ENCODE measurements at regions not wholly inside any gene's neighbourhood (a gene's known extent, or its start where the extent isn't known, plus 50 kb on each side); places are given as distances from the start of the nearest gene placed in this dataset.

DNA sequence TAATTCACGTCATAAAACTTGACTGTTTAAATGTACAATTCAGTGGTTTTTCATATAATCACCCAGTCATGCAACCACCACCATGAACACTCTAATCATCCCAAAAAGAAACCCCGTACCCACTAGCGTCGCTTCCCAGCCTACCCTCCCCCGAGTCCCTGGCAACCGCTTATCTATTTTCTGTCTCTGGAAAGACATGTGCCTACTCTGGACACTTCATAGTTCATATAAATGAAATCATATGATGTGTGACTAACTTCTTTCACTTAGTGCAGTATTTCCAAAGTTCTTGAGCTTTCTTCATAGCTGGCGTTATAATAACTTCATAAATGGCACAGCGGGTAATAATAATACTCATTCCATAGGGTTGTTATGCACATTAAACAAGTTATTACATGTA is 215.2 kb downstream of the MYLK4 start:
- DNase-seq (ENCODE audit: low read depth in 2 of 2), result no peak

DNA sequence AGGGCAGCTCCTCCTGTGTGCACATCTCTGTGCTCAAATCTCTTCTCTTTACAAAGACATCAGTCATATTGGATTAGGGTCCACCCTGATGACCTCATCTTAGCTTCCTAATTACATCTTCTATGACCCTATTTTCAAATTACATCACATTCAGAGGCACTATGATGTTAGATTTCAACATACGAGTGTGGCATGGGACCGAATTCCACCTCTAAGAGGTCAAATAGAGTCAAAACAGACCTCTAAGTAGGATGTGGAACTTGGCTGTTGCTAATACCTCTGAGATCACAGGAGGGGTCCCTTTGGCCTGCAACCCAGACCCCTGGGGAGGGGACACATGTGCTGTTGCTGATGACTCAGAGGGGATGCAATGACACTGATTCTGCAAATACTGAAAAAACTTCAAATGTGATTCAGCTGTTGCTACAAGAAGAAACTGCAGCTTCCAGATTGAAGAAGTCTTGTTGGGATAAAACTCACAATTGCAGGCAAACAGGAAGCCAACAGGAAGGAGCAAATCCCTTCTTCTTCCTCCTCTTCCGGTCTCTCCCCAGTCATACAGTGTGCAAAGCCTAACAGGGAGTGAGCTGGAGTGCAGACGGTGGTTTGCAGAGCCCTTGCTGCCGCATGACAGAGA is 216.2 kb downstream of the MYLK4 start:
- DNase-seq (ENCODE audit: low read depth in 2 of 2), result no peak

DNA sequence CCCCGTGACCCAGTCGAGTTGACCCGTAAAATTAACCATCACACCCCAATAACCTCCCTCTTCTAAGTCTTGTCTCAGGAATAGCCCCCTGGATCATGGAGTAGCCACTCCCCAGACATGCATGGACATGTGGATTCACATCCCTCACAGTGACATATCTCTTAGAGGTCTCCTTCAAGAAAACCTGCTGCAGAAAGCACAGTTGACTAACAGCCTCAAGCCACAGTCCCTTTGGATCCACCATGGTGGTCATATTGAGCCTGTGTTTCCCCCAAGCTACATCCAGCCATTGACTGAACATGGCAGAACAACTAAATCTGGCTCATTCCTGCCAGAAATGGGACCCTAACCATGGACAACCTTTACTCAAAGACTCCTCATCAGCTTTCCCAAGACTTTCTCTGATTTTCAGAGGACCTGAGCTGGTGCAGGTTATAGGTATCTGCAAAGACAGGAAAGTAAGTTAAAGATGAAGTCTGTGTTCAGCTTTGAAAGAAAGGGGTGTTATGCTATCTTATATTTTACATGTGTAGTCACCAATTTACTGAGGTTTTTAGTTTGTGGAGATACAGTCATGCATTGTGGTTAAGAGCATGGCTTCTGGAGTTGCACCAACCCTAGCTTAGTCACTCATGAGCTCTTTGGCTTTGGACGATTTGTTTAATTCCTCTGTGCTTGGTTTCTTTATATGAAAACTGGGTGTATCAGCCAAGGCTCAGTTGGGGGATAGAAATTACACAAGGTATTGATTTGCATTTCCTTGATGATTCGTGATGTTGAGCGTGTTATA is 219.1 kb downstream of the MYLK4 start:
- no peak for DNase-seq (ENCODE audit: low read depth in 2 of 2)

DNA sequence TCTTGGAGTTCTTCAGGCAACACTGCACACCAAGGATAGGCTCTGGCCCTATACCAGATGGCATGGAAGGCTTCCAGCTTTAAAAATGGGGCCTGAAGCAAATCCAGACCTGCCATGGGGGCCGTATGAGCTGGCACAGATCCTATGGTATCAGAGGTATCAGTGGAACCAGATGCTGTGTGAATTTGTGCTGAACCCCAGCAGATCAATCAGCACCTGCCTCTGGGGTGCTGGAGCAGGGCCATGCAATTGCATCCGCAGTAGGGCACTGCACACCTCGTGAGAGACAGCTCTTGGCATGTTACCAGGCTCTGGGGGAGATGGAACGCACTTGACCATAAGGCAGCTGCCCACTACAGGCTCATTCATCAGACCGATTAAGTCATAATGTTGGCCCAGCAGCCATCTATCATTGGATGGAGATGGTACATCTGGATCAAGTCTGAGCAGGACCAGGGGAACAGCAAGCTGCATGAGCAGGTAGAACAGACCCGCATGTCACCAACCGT is 221.5 kb downstream of the MYLK4 start:
- DNase-seq (ENCODE audit: low read depth in 2 of 2), result no peak

DNA sequence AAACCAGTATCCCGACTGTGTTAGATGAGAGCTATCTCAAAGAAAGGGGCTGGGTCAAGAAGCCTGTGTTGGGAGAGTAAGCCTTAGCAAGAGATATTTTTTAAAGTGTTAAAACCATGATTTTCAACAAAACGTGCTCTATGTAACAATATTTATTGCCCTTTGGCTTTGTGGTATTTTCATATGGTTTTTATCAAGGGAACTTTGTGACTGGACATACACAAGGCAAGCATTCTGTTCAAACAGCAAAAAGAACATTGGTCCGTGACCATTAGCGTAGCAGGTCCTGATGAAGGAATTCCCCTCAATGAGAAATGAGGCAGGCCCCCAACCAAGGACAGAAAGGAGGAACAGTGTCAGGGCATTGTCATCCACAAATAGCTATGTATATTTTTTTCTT is 222.6 kb downstream of the MYLK4 start:
- no peak for DNase-seq (ENCODE audit: low read depth in 2 of 2)

DNA sequence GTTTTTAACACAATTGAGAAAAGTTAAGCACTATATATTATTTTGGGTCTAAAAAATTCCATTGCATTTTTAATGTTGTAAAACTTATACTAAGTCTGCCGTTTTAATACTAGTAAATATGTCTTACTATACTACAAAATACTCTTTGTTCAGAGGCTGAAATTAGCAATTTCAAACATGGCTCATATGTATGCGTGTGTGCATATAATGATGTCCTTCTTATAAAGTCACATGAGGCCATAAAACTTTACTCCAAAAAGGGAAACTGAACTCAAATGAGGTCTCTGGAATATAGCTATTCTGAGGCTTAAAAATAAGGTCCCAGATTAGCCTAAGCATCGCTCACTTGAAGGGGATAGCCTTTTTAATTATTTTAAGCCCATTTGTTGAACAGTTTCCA is 224.0 kb downstream of the MYLK4 start:
- no peak for DNase-seq (ENCODE audit: low read depth in 2 of 2)

DNA sequence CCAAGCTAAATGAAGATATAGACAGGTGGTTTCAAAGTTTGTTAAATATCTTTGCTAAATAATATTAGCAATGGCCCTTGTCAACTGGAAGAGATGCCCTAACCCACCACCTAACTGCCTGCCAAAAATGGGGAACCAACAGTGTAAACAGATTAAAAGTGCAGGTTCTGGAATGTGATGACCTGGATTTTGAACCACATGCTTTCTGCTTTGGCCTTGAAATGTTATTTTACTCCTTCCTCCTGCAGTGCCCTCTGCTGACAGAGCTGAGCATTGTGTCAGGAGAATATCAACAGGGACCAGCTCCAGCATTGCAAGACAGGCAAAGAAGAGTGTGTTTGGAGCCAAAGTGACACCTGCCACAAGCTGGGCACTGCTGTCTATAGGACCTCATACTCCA is 226.6 kb downstream of the MYLK4 start:
- no peak for DNase-seq (ENCODE audit: low read depth in 2 of 2)

DNA sequence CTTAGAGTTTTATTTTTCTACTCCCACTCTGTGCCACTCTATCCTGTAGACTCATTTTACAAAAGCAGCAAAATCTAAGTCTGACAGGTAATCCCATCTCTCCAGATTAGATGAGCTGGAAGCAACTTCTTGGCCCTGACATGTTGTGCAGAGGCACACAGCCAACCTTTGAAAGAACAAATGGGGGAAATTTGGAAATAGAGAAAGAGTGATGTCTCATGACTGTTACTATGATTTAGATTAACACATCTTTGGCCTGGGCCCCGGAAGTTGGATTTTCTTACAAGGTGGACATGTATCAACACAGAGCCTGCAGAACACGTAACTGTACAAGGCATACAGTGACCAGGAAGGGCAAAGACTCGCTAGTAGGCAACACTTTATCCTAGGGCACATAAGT is 227.7 kb downstream of the MYLK4 start:
- no peak for DNase-seq (ENCODE audit: low read depth in 2 of 2)

DNA sequence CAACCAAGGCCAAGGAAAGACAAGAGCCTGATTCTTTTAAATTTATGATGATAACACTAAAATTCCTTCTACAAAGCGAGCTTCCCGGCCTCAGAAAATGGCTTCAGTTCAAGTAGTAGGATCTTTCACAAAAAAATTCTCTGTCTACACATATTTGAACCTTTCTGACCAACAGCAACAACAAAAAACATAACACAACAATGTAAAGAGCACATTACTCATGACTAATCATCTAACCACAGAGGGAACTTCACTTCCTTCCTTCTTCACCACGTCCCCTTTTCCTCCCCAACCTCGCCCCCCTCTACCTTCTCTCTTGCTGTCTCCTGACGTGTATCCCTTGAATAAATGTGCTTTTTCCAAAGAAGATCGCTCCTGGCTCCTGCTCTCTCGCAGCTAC is 228.2 kb downstream of the MYLK4 start:
- no peak for DNase-seq (ENCODE audit: low read depth in 2 of 2)

DNA sequence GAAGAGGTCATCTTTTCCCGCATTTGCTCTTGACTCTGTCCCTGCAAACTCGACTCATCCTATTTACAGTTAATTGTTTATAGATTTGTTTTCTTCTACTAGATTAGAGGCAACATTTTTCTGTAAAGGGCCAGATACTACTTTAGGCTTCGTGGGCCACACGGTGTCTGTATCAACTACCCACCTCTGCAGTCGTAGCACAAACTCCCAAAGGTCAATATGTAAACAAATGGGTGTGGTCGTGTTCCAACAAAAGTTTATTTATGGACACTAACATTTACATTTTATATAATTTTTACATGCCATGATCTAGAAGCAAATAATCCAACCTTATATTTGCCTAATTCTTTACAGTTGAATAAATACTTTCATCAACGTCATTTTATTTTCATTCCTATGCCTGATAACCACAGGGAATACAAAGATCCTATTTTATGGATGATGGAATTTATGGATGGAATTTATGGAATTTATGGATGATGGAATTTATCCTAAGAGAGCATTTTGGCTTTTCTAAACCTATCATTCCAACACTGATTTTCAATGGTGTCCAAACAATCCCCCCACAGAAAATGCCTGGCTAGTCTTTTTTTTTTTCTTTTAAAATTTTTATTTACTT is 232.8 kb downstream of the MYLK4 start:
- no peak for DNase-seq (ENCODE audit: low read depth in 2 of 2)

DNA sequence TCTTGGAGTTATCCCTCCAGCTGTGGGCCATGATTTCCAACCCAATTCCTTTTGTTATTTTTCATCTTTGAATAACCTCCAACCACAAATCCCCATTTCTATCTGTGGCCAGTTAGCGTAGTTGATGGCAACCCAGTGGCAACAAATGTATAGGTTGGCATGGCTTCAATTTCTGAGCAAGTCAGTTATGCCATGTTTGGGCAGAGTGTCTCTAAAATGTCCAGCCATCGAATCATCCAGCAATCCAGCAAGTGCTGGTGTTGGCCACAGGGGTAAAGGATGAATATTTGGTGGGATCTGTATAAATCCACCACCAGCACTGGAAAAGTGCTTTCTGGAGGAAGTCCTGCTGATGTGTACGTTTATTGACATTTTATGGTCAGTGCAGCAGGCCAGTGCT is 233.3 kb downstream of the MYLK4 start:
- DNase-seq (ENCODE audit: low read depth in 2 of 2), result no peak

DNA sequence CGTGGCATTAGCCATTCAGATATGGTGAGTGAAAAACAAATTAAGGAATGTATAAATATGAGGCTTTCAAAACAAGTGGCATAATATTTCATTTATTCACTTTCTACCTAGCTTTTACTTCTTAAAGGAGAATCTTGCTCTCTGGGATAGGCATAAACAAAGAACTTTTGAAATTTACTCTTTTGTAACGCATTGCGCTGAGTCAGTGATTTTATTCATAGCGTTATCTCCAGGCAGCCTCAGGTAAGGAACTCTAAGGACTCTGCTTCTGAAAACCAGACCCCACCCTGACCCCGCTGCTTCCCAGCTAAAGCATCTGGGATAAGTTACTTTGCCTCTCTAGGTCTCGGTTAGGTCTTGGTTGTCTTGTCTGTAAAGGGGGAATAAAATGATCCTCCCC is 234.7 kb downstream of the MYLK4 start:
- DNase-seq (ENCODE audit: low read depth in 2 of 2), result no peak

DNA sequence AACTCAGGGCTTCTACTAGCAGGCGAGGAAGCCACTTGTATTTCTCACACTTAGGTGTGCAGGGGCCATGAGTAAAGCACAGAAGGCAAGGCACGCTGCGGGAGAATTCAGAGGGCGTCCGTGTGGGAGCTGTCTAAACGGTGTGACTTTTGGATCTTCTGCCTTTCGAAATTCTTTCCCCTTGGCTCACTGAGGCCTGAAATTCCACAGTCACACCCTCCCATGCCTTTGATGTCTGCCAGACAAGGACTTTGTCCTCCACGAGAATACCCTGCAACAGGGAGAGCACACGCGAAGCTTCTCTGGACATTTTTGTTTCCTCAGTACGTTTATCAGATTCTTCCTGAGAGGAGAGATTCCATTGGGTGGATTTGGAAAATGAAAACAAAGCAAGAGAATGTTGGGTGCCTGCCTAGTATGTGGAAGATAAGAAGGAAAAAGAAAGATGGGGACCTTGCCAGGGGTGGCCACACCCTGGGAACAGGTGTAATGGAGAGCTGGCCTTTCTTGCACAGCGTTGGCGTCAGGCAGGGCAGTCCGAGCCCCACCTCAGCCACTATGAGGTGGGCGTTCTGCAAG is 235.7 kb downstream of the MYLK4 start:
- no peak for DNase-seq (ENCODE audit: low read depth in 2 of 2)

DNA sequence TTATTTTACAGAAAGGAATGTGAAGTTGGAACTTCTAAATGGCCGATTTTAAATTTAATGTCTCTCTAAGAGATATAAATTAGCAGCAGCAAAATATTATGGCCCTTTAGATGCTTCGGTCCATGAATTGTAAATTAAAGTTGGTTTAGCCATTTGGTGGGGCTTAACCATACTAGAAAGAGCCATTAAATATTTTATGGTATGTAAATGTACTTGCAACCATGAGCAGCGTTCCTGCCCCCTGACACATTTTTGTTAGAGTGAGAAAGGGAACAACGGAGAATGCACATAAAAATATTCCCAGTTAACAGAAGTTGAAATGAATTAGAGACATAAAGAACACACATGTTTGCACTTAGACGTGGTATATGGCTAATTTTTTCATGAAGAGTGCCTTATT is 237.9 kb downstream of the MYLK4 start:
- no peak for DNase-seq (ENCODE audit: low read depth in 2 of 2)

DNA sequence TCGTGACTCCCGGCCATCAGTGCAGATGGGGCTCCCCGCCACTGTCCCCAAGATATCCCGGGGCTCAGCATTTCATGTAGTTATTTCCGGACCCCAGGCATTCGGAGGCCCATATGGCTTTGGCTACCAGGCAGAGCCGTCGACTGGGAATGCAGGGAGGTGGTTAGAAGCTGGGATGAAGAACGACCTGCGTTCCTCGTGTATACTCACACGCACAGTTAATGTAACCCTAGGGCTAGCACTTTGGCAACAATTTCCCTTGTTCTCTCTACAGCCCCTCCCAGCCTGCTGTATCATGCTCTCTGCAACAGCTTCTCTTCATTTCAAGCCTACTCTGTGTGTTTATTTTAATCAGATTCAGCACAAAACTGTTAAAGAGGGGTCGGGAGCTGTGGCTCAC is 240.4 kb downstream of the MYLK4 start:
- DNase-seq (ENCODE audit: low read depth in 2 of 2), result no peak

DNA sequence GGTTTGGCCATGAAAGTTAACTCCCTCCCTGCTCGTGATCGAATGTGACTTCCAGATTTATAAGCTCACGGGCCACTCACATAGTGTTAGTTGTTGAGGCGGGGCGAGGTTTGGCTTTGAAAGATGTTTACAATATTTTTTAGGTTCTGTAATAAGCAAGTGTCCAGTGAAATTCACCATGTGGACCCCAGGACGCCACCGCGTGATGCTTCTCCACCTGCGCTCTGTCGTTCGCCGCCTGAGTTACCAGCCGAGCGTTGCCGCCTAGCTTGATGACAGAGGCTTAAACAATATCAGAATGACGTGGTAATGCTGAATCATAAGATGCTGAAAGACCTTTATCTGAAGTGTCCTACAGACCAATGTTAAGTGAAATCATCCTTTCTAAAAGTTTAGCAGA is 241.0 kb downstream of the MYLK4 start:
- DNase-seq (ENCODE audit: low read depth in 2 of 2), result no peak

DNA sequence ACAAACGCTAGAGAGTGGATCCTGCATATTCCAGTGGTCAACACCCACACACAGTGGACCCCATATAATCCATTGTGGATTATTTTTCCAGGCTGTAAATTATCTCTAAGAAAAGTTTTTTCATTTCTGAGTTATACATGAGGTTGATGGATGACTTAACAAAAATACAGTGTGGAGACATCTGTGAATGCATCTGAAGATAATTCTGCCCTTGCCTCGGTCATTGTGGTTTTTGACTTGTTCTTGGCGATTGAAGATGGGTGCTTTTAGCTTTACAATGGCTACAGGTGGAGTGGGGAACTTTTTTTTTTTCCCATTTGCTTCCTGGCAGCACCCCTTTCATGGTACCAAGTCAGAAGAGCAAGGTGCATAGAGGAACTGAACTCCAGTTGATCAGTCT is 242.7 kb downstream of the MYLK4 start:
- no peak for DNase-seq (ENCODE audit: low read depth in 2 of 2)

DNA sequence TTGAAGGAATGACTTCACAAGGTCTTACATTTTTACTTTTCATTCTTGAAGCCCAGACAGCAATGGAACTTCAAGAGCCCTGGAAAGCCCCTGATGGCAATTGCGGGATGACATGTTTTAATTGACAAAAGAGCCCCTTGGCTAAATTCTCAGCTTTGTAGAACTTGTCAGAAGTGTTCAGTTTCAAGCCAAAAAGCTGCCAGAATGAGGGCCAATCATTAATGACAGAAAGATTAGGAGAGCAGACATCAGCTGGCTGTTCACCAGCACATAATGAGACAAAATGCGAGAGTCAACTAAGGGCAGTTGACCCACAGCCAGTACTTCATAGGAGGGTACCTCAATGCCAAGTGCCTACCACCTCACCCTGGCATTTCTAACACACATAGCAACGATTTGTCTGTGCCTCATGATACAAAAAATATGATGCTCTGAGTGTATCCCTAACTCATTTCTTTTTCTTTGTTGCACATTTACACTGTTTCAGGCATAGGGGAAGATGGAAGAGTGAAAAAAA is 243.1 kb downstream of the MYLK4 start:
- DNase-seq (ENCODE audit: low read depth in 2 of 2), result no peak

DNA sequence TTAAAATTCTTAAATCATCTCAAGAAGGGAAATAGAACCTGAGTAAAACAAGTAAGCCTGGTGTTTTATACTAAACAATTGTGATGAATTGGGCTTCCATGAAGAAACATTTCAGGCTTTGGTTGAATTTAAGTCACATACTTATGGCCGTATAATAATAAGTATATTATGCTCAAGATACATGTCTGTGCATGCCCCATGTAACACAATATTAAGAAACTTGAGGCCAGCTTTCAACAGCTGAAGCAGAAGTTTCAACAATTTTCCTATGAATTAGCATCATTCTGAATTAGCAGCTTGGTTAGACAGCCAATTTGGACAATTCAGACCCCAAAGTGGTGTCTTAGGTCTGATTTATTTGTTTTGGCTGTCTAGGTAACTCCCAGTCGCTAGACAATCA is 243.7 kb downstream of the MYLK4 start:
- DNase-seq (ENCODE audit: low read depth in 2 of 2), result no peak

DNA sequence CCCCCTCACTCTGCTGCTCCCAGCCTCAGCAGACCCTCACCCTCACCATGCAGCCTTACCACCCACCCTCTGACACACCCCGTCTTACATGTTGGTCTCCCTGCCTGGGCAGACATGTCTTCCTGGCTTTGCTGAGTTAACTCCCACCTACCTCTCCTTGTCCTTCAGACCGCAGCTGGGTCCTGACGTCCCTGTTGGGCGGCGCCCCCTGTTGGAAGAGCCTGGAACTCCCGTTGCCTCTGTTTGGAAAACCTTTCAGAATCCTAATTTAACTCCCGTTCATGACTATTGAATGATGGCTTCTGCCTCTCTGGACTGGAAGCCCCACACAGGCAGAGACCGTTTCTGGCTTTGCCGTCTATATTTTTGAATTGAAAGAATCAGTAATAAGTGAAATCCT is 245.1 kb downstream of the MYLK4 start:
- DNase-seq (ENCODE audit: low read depth in 2 of 2), result no peak

DNA sequence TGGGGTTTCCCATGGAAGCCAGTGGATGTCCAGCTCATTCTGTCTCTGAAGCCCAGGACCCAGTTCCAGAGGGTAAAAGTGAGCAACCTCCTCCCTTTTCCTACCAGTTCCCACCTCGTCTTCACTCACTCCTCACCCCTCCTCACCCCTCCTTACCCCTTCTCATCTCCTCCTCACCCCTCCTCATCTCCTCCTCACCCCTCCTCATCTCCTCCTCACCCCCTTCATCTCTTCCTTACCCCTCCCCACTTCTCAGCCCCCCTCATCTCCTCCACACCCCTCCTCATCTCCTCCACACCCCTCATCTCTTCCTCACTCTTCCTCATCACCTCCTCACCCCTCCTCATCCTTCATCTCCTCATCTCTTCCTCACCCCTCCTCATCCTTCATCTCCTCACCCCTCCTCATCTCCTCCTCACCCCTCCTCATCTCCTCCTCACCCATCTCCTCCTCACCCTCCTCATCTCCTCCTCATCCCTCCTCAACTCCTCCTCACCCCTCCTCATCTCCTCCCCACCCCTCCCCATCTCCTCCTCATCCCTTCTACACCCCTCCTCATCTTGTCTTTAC is 246.1 kb downstream of the MYLK4 start:
- no peak for DNase-seq (ENCODE audit: low read depth in 2 of 2)

DNA sequence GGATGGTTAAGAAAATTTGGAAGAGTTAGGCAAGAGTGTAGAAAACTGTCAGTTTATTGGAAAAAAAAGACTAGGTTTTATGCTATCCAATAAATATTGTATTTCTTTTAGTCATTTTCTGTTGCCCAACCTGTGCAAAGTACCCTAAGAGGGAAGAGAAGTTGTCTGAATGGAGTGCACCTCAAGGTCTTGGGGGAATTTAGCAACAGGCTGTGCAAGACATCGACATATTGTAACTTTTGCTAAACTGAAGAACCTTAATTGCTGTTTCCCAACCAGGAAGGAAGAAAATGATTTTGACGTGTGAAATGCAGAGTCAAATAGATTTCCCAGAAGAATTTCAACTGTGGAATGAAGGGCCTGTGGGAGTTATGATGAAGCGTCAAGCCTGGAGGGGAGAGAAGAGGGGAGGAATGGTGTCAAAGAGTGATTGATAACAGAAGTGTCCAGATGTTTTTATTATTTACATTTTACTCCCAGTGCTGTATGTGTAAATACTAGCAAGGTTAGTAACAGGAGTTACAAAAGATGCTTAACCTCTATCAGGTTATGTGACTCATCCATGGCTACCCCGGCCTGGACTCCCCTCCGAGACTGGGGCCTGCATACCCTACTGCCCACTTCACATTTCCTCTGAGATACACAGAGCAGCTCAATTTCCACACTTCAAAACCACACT is 246.8 kb downstream of the MYLK4 start:
- no peak for DNase-seq (ENCODE audit: low read depth in 2 of 2)

Measured in stimulated activated CD4-positive, alpha-beta T cell treated with anti-CD3 and anti-CD28 coated beads, Interleukin-1b, Interleukin-23, amount 100 ng/mL, for 4 hours (primary cell).